HEK293T (cell line): ENCODE measurements at regions not wholly inside any gene's neighbourhood (a gene's known extent, or its start where the extent isn't known, plus 50 kb on each side); places are given as distances from the start of the nearest gene placed in this dataset.

Experiments used
- BHLHE40 ChIP-seq: fragments of 450-650 bp; IDR thresholded peaks from 2 replicates; pipeline ENCODE4 v1.6.1; 2016; ENCODE audit warnings: mild to moderate bottlenecking, moderate library complexity, borderline replicate concordance
- FOXK2 ChIP-seq: fragments of 450-650 bp; IDR thresholded peaks from 2 replicates; pipeline ENCODE4 v1.6.1; 2016; ENCODE audit warnings: mild to moderate bottlenecking
- FOXM1 ChIP-seq: fragments of 450-650 bp; IDR thresholded peaks from 2 replicates; pipeline ENCODE4 v1.6.1; 2017; ENCODE audit warnings: mild to moderate bottlenecking, borderline replicate concordance
- L3MBTL2 ChIP-seq: fragments of 450-650 bp; conservative IDR thresholded peaks from 2 replicates; pipeline ENCODE4 v1.6.1; 2016; ENCODE audit warnings: mild to moderate bottlenecking
- PKNOX1 ChIP-seq: fragments of 450-650 bp; IDR thresholded peaks from 2 replicates; pipeline ENCODE4 v1.6.1; 2016
- SP1 ChIP-seq: fragments of 450-650 bp; IDR thresholded peaks from 2 replicates; pipeline ENCODE4 v1.6.1; 2017
- SUZ12 ChIP-seq: fragments of 450-650 bp; IDR thresholded peaks from 2 replicates; pipeline ENCODE4 v1.6.1; 2016; ENCODE audit warnings: mild to moderate bottlenecking
- TARDBP ChIP-seq: fragments of 450-650 bp; IDR thresholded peaks from 2 replicates; pipeline ENCODE4 v1.6.1; 2016

GRCh38 chr5:88093765-88094164, 174.9 kb downstream of the TMEM161B start:
- TF ChIP-seq BHLHE40 (no peak), TARDBP (no peak), FOXM1 (no peak), SUZ12 (no peak), L3MBTL2 (no peak), SP1 (no peak), PKNOX1 (no peak), FOXK2 (no peak)
